OCI-LY7 (cell line): ENCODE measurements at regions not wholly inside any gene's neighbourhood (a gene's known extent, or its start where the extent isn't known, plus 50 kb on each side); places are given as distances from the start of the nearest gene placed in this dataset.

ENCODE experiments used
- CTCF ChIP-seq: fragments of 200-600 bp; sonication (generic); conservative IDR thresholded peaks from 2 replicates; pipeline ENCODE4 v1.5.1; 2014; ENCODE audit warnings: mild to moderate bottlenecking, antibody characterized with exemption, low read length, moderate library complexity, mixed read lengths
- EZH2phosphoT487 ChIP-seq: fragments of 200-600 bp; sonication (generic); IDR thresholded peaks from 2 replicates; pipeline ENCODE4 v1.6.1; 2018; ENCODE audit warnings: low read depth, borderline replicate concordance, mild to moderate bottlenecking, mixed run types, antibody characterized with exemption, low read length, moderate library complexity, mixed read lengths

GRCh38 chr12:24302708-24303107, 353.2 kb upstream of the SOX5 start:
- TF ChIP-seq CTCF (no peak), EZH2phosphoT487 (no peak)
